ENCODE measurements at regions not wholly inside any gene's neighbourhood (a gene's known extent, or its start where the extent isn't known, plus 50 kb on each side); places are given as distances from the start of the nearest gene placed in this dataset.

DNA sequence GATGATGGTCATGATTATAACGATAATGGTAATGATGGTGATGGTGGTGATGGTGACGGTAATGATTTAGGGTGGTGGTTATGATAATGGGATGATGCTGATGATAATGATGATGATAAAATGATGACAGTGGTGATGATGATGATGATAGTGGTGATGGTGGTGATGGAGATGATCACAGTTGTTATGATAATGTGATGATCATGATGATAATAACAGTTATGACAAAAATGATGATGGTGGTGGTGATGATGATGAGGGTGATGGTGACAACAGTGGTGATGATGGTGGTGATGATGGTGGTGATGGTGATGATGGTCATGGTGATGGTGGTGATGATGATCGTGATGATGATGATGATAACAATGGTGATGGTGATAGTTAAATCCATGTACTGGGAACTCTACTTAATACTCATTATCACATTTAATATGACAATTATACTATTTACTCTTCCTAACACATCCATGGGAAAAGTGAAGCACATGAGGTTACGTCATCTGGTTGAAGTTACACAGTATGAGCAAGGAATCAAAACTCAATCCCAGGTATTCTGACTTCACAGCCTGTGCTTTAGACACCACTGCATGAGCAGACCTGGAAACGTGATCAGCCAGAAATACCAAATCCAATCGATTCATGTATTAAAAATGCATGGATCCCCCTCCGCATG is 322.2 kb downstream of the BRD1 start:
- H3K9me3 ChIP-seq (ENCODE audit: control insufficient read depth in 2 of 2, low read length in 2 of 2), result peaks cover 0 to 2% of the 10 kb centered on the region in 2 donors
- no peak overlapping the region for H3K4me3 ChIP-seq (ENCODE audit: low read length in 2 of 2)
- H3K27me3 ChIP-seq (ENCODE audit: control insufficient read depth in 2 of 2, insufficient read depth in 2 of 2, low read length in 2 of 2), result no peaks in the 10 kb centered on the region
- no peaks in the 10 kb centered on the region for H3K36me3 ChIP-seq (ENCODE audit: control insufficient read depth in 2 of 2, insufficient read depth in 2 of 2, low read length in 2 of 2)
- H3K9ac ChIP-seq (ENCODE audit: low read depth in 1 of 2, low read length in 2 of 2), result no peak overlapping the region
- H3K27ac ChIP-seq (ENCODE audit: low read depth in 2 of 2, low read length in 2 of 2), result no peak overlapping the region
- H3K4me1 ChIP-seq (ENCODE audit: control insufficient read depth in 2 of 2, insufficient read depth in 2 of 2, low read length in 2 of 2), result no peaks in the 10 kb centered on the region

GRCh38 chr22:49503896-49504521 is 323.7 kb downstream of the BRD1 start:
- H3K9me3 ChIP-seq (ENCODE audit: control insufficient read depth in 2 of 2, low read length in 2 of 2), result peaks cover 0 to 2% of the 10 kb centered on the region in 2 donors
- H3K36me3 ChIP-seq (ENCODE audit: control insufficient read depth in 2 of 2, insufficient read depth in 2 of 2, low read length in 2 of 2), result no peaks in the 10 kb centered on the region
- H3K9ac ChIP-seq (ENCODE audit: low read depth in 1 of 2, low read length in 2 of 2), result no peak overlapping the region
- no peaks in the 10 kb centered on the region for H3K27me3 ChIP-seq (ENCODE audit: control insufficient read depth in 2 of 2, insufficient read depth in 2 of 2, low read length in 2 of 2)
- H3K4me3 ChIP-seq (ENCODE audit: low read length in 2 of 2), result no peak overlapping the region
- H3K4me1 ChIP-seq (ENCODE audit: control insufficient read depth in 2 of 2, insufficient read depth in 2 of 2, low read length in 2 of 2), result no peaks in the 10 kb centered on the region
- H3K27ac ChIP-seq (ENCODE audit: low read depth in 2 of 2, low read length in 2 of 2), result no peak overlapping the region

GRCh38 chr22:49503321-49503720 is 324.4 kb downstream of the BRD1 start:
- Histone ChIP-seq H3K36me3 (ENCODE audit: control insufficient read depth in 2 of 2, insufficient read depth in 2 of 2, low read length in 2 of 2) (no peaks in the 10 kb centered on the region), H3K27ac (ENCODE audit: low read depth in 2 of 2, low read length in 2 of 2) (no peak overlapping the region), H3K4me3 (ENCODE audit: low read length in 2 of 2) (no peak overlapping the region), H3K9ac (ENCODE audit: low read depth in 1 of 2, low read length in 2 of 2) (no peak overlapping the region), H3K27me3 (ENCODE audit: control insufficient read depth in 2 of 2, insufficient read depth in 2 of 2, low read length in 2 of 2) (no peaks in the 10 kb centered on the region), H3K9me3 (ENCODE audit: control insufficient read depth in 2 of 2, low read length in 2 of 2) (peaks cover 0 to 2% of the 10 kb centered on the region in 2 donors), H3K4me1 (ENCODE audit: control insufficient read depth in 2 of 2, insufficient read depth in 2 of 2, low read length in 2 of 2) (no peaks in the 10 kb centered on the region)

- Histone ChIP-seq H3K4me1 (ENCODE audit: control insufficient read depth in 2 of 2, insufficient read depth in 2 of 2, low read length in 2 of 2) (no peaks in the 10 kb centered on the region), H3K27me3 (ENCODE audit: control insufficient read depth in 2 of 2, insufficient read depth in 2 of 2, low read length in 2 of 2) (no peaks in the 10 kb centered on the region), H3K36me3 (ENCODE audit: control insufficient read depth in 2 of 2, insufficient read depth in 2 of 2, low read length in 2 of 2) (no peaks in the 10 kb centered on the region)
These were observed 325.4 kb downstream of the BRD1 start for GRCh38 chr22:49502126-49502826.

GRCh38 chr22:49500942-49501395 is 326.7 kb downstream of the BRD1 start:
- Histone ChIP-seq H3K36me3 (ENCODE audit: control insufficient read depth in 2 of 2, insufficient read depth in 2 of 2, low read length in 2 of 2) (no peaks in the 10 kb centered on the region), H3K9ac (ENCODE audit: low read depth in 1 of 2, low read length in 2 of 2) (no peak overlapping the region)

More at GRCh38 chr22:49502126-49502826, 325.4 kb downstream of the BRD1 start:
- Histone ChIP-seq H3K4me3 (ENCODE audit: low read length in 2 of 2) (no peak overlapping the region), H3K9me3 (ENCODE audit: control insufficient read depth in 2 of 2, low read length in 2 of 2) (peaks cover 0 to 2% of the 10 kb centered on the region in 2 donors), H3K9ac (ENCODE audit: low read depth in 1 of 2, low read length in 2 of 2) (no peak overlapping the region), H3K27ac (ENCODE audit: low read depth in 2 of 2, low read length in 2 of 2) (no peak overlapping the region)

GRCh38 chr22:49500076-49500460 is 327.6 kb downstream of the BRD1 start:
- no peaks in the 10 kb centered on the region for H3K36me3 ChIP-seq (ENCODE audit: control insufficient read depth in 2 of 2, insufficient read depth in 2 of 2, low read length in 2 of 2)
- H3K27ac ChIP-seq (ENCODE audit: low read depth in 2 of 2, low read length in 2 of 2), result no peak overlapping the region
- peaks cover 0 to 2% of the 10 kb centered on the region in 2 donors for H3K9me3 ChIP-seq (ENCODE audit: control insufficient read depth in 2 of 2, low read length in 2 of 2)
- H3K4me1 ChIP-seq (ENCODE audit: control insufficient read depth in 2 of 2, insufficient read depth in 2 of 2, low read length in 2 of 2), result no peaks in the 10 kb centered on the region
- no peaks in the 10 kb centered on the region for H3K27me3 ChIP-seq (ENCODE audit: control insufficient read depth in 2 of 2, insufficient read depth in 2 of 2, low read length in 2 of 2)
- H3K9ac ChIP-seq (ENCODE audit: low read depth in 1 of 2, low read length in 2 of 2), result no peak overlapping the region
- H3K4me3 ChIP-seq (ENCODE audit: low read length in 2 of 2), result no peak overlapping the region

More at GRCh38 chr22:49500942-49501395, 326.7 kb downstream of the BRD1 start:
- no peaks in the 10 kb centered on the region for H3K4me1 ChIP-seq (ENCODE audit: control insufficient read depth in 2 of 2, insufficient read depth in 2 of 2, low read length in 2 of 2)
- H3K27ac ChIP-seq (ENCODE audit: low read depth in 2 of 2, low read length in 2 of 2), result no peak overlapping the region
- H3K4me3 ChIP-seq (ENCODE audit: low read length in 2 of 2), result no peak overlapping the region
- H3K9me3 ChIP-seq (ENCODE audit: control insufficient read depth in 2 of 2, low read length in 2 of 2), result peaks cover 0 to 2% of the 10 kb centered on the region in 2 donors
- H3K27me3 ChIP-seq (ENCODE audit: control insufficient read depth in 2 of 2, insufficient read depth in 2 of 2, low read length in 2 of 2), result no peaks in the 10 kb centered on the region

- Histone ChIP-seq H3K4me1 (ENCODE audit: control insufficient read depth in 2 of 2, insufficient read depth in 2 of 2, low read length in 2 of 2) (no peaks in the 10 kb centered on the region), H3K27me3 (ENCODE audit: control insufficient read depth in 2 of 2, insufficient read depth in 2 of 2, low read length in 2 of 2) (no peaks in the 10 kb centered on the region), H3K36me3 (ENCODE audit: control insufficient read depth in 2 of 2, insufficient read depth in 2 of 2, low read length in 2 of 2) (no peaks in the 10 kb centered on the region), H3K4me3 (ENCODE audit: low read length in 2 of 2) (no peak overlapping the region), H3K9me3 (ENCODE audit: control insufficient read depth in 2 of 2, low read length in 2 of 2) (peaks cover 0 to 2% of the 10 kb centered on the region in 2 donors), H3K9ac (ENCODE audit: low read depth in 1 of 2, low read length in 2 of 2) (no peak overlapping the region), H3K27ac (ENCODE audit: low read depth in 2 of 2, low read length in 2 of 2) (no peak overlapping the region)
These were observed 328.1 kb downstream of the BRD1 start for GRCh38 chr22:49499433-49500075.

DNA sequence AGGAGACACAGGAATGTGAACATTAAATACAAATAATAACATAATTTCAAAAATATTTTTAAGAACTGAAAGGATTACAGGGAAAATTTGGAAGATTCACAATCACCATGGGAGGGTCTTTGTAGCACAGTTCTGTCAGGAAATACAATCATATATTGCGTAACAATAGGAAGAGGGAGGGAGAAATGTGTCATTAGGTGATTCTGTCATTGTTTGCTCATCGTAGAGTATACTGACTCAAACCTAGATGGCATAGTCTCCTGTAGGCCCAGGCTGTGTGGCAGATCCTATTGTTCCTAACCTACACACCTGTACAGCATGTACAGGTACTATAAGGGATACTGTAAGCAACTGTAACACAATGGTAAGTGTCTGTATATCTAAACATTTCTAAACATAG is 330.4 kb downstream of the BRD1 start:
- H3K4me3 ChIP-seq (ENCODE audit: low read length in 2 of 2), result no peak overlapping the region
- H3K27ac ChIP-seq (ENCODE audit: low read depth in 2 of 2, low read length in 2 of 2), result no peak overlapping the region
- no peaks in the 10 kb centered on the region for H3K4me1 ChIP-seq (ENCODE audit: control insufficient read depth in 2 of 2, insufficient read depth in 2 of 2, low read length in 2 of 2)
- peaks cover 0 to 2% of the 10 kb centered on the region in 2 donors for H3K9me3 ChIP-seq (ENCODE audit: control insufficient read depth in 2 of 2, low read length in 2 of 2)
- no peak overlapping the region for H3K9ac ChIP-seq (ENCODE audit: low read depth in 1 of 2, low read length in 2 of 2)
- H3K27me3 ChIP-seq (ENCODE audit: control insufficient read depth in 2 of 2, insufficient read depth in 2 of 2, low read length in 2 of 2), result no peaks in the 10 kb centered on the region
- no peaks in the 10 kb centered on the region for H3K36me3 ChIP-seq (ENCODE audit: control insufficient read depth in 2 of 2, insufficient read depth in 2 of 2, low read length in 2 of 2)

DNA sequence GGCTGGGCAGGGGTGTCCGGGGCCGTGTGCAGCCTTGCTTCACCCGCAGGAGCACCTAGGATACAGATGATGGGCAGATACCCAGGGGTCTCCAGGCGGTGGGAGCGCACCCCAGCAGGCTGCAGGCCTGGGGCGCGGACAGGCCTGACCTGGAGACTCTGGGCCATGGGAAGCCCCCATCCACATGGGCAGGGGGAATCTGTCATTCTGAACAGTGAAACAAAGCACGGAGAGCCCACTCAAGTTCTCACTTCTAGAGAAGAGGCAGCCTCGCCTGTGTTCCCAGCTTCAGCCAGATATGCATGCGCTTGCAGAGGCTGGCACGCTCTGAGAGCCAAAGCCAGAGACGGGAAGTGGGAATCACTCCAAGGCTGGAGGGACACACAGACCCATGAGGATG is 333.1 kb downstream of the BRD1 start:
- no peaks in the 10 kb centered on the region for H3K27me3 ChIP-seq (ENCODE audit: control insufficient read depth in 2 of 2, insufficient read depth in 2 of 2, low read length in 2 of 2)
- no peaks in the 10 kb centered on the region for H3K36me3 ChIP-seq (ENCODE audit: control insufficient read depth in 2 of 2, insufficient read depth in 2 of 2, low read length in 2 of 2)
- no peak overlapping the region for H3K9ac ChIP-seq (ENCODE audit: low read depth in 1 of 2, low read length in 2 of 2)
- H3K4me3 ChIP-seq (ENCODE audit: low read length in 2 of 2), result no peak overlapping the region
- no peaks in the 10 kb centered on the region for H3K9me3 ChIP-seq (ENCODE audit: control insufficient read depth in 2 of 2, low read length in 2 of 2)
- no peaks in the 10 kb centered on the region for H3K4me1 ChIP-seq (ENCODE audit: control insufficient read depth in 2 of 2, insufficient read depth in 2 of 2, low read length in 2 of 2)
- no peak overlapping the region for H3K27ac ChIP-seq (ENCODE audit: low read depth in 2 of 2, low read length in 2 of 2)
